Neural cell (in vitro differentiated cells): ENCODE measurements at regions not wholly inside any gene's neighbourhood (a gene's known extent, or its start where the extent isn't known, plus 50 kb on each side); places are given as distances from the start of the nearest gene placed in this dataset.

Source experiments
- H2AFZ ChIP-seq: fragments of 200-600, 300-800 bp; sonication (generic), shearing (Covaris generic); 2 replicates; pipeline ENCODE4 v1.6.0; 2014; ENCODE audit warnings: low read depth, mild to moderate bottlenecking, antibody characterized with exemption, low read length, moderate library complexity
- H3F3A ChIP-seq: fragments of 200-600 bp; shearing (Covaris generic); 2 replicates; pipeline ENCODE4 v1.6.1; 2016; ENCODE audit warnings: mild to moderate bottlenecking, moderate library complexity, mixed read lengths, antibody characterized with exemption, low read length; ENCODE audit not compliant: insufficient read depth, poor library complexity, severe bottlenecking
- H3K27ac ChIP-seq: fragments of 200-600, 300-800 bp; sonication (generic), shearing (Covaris generic); 2 replicates; pipeline ENCODE4 v1.5.1; 2014; ENCODE audit warnings: mild to moderate bottlenecking, low read length, moderate library complexity
- H3K27me3 ChIP-seq: fragments of 300-800, 200-600 bp; sonication (generic), shearing (Covaris generic); 2 replicates; pipeline ENCODE4 v1.6.0; 2014; ENCODE audit warnings: mild to moderate bottlenecking, low read depth, low read length, moderate library complexity; ENCODE audit not compliant: insufficient read depth
- H3K36me3 ChIP-seq: fragments of 300-800, 200-600 bp; sonication (generic), shearing (Covaris generic); 2 replicates; pipeline ENCODE4 v1.5.1; 2014; ENCODE audit warnings: mild to moderate bottlenecking, antibody characterized with exemption, low read length, moderate library complexity; ENCODE audit not compliant: insufficient read depth
- H3K4me2 ChIP-seq: fragments of 300-800, 200-600 bp; sonication (generic), shearing (Covaris generic); 2 replicates; pipeline ENCODE4 v1.6.0; 2014; ENCODE audit warnings: mild to moderate bottlenecking, low read length
- H3K4me3 ChIP-seq: fragments of 300-800, 200-600 bp; sonication (generic), shearing (Covaris generic); 2 replicates; pipeline ENCODE4 v1.5.1; 2014; ENCODE audit warnings: mild to moderate bottlenecking, low read length, moderate library complexity
- H3K79me2 ChIP-seq: fragments of 200-600 bp; shearing (Covaris generic); replicated peaks from 2 replicates; pipeline ENCODE4 v1.6.0; 2014; ENCODE audit warnings: mild to moderate bottlenecking, low read length, moderate library complexity; ENCODE audit not compliant: insufficient read depth
- H3K9ac ChIP-seq: fragments of 300-800, 200-600 bp; sonication (generic), shearing (Covaris generic); 2 replicates; pipeline ENCODE4 v1.6.1; 2016; ENCODE audit warnings: mild to moderate bottlenecking, low read length, mixed read lengths
- H3K9me2 ChIP-seq: fragments of 200-600 bp; shearing (Covaris generic); 2 replicates; pipeline ENCODE4 v1.6.1; 2016; ENCODE audit warnings: mild to moderate bottlenecking, low read length, mixed read lengths; ENCODE audit not compliant: insufficient read depth
- H3K9me3 ChIP-seq: fragments of 200-600, 300-800 bp; sonication (generic), shearing (Covaris generic); 2 replicates; pipeline ENCODE4 v1.6.1; 2016; ENCODE audit warnings: mild to moderate bottlenecking, mixed run types, low read length, moderate library complexity, mixed read lengths
- H4K20me1 ChIP-seq: fragments of 200-600 bp; shearing (Covaris generic); 2 replicates; pipeline ENCODE4 v1.6.1; 2016; ENCODE audit warnings: mild to moderate bottlenecking, mixed run types; ENCODE audit not compliant: insufficient read depth
- CTCF ChIP-seq: fragments of 450-650 bp; IDR thresholded peaks from 2 replicates; pipeline ENCODE4 v1.5.1; 2014; ENCODE audit warnings: antibody characterized with exemption, mild to moderate bottlenecking, moderate library complexity; ENCODE audit not compliant: poor library complexity, severe bottlenecking
- EP300 ChIP-seq: fragments of 450-650 bp; conservative IDR thresholded peaks from 2 replicates; pipeline ENCODE4 v1.6.1; 2014; ENCODE audit warnings: antibody characterized with exemption, mild to moderate bottlenecking, moderate library complexity; ENCODE audit not compliant: poor library complexity, severe bottlenecking
- EZH2 ChIP-seq: fragments of 200-600, 300-800 bp; shearing (Covaris generic), sonication (generic); IDR thresholded peaks from 2 replicates; pipeline ENCODE4 v1.6.1; 2014; ENCODE audit warnings: antibody characterized with exemption, low read length, borderline replicate concordance, mild to moderate bottlenecking; ENCODE audit not compliant: insufficient read depth, poor library complexity, severe bottlenecking
- MXI1 ChIP-seq: fragments of 450-650 bp; conservative IDR thresholded peaks from 2 replicates; pipeline ENCODE4 v1.6.1; 2014; ENCODE audit warnings: antibody characterized with exemption, mild to moderate bottlenecking; ENCODE audit not compliant: poor library complexity, severe bottlenecking
- POLR2AphosphoS5 ChIP-seq: IDR thresholded peaks from 2 replicates; pipeline ENCODE4 v1.6.1; 2012
- RAD21 ChIP-seq: fragments of 450-650 bp; conservative IDR thresholded peaks from 2 replicates; pipeline ENCODE4 v1.6.1; 2014; ENCODE audit warnings: antibody characterized with exemption, mild to moderate bottlenecking, moderate library complexity
- REST ChIP-seq: IDR thresholded peaks from 2 replicates; pipeline ENCODE4 v1.6.1; 2012; ENCODE audit warnings: borderline replicate concordance
- SMC3 ChIP-seq: fragments of 450-650 bp; conservative IDR thresholded peaks from 2 replicates; pipeline ENCODE4 v1.6.1; 2014; ENCODE audit warnings: antibody characterized with exemption, mild to moderate bottlenecking, moderate library complexity; ENCODE audit not compliant: poor library complexity
- TAF1 ChIP-seq: IDR thresholded peaks from 2 replicates; pipeline ENCODE4 v1.6.1; 2012; ENCODE audit warnings: low read depth

- H3K4me3 ChIP-seq, result no peak overlapping the region
- no peaks in the 10 kb centered on the region for H3K9me2 ChIP-seq
- TF ChIP-seq SMC3, result no peak
- TF ChIP-seq EP300, result no peak
- TF ChIP-seq POLR2AphosphoS5, result no peak
- TF ChIP-seq CTCF, result no peak
- TF ChIP-seq EZH2, result no peak
- no peak for TF ChIP-seq REST
- no peak for TF ChIP-seq TAF1
- TF ChIP-seq RAD21, result no peak
- TF ChIP-seq MXI1, result no peak
- H3K79me2 ChIP-seq, result no peaks in the 10 kb centered on the region
- H3K9ac ChIP-seq, result no peak overlapping the region
- no peaks in the 10 kb centered on the region for H3F3A ChIP-seq
- H3K27ac ChIP-seq, result no peak overlapping the region
- no peak overlapping the region for H2AFZ ChIP-seq
- H3K4me2 ChIP-seq, result no peak overlapping the region
- no peaks in the 10 kb centered on the region for H4K20me1 ChIP-seq
- H3K9me3 ChIP-seq, result no peaks in the 10 kb centered on the region
- no peaks in the 10 kb centered on the region for H3K36me3 ChIP-seq
- H3K27me3 ChIP-seq, result no peaks in the 10 kb centered on the region
Measured at GRCh38 chr4:151983854-151984253, 223.0 kb upstream of the GATB start.

- TF ChIP-seq MXI1 (no peak), TAF1 (no peak), EP300 (no peak), SMC3 (no peak), CTCF (no peak), EZH2 (no peak), RAD21 (no peak), REST (no peak), POLR2AphosphoS5 (no peak)
- Histone ChIP-seq H3F3A (no peaks in the 10 kb centered on the region), H3K9me2 (no peaks in the 10 kb centered on the region), H3K9me3 (no peaks in the 10 kb centered on the region), H3K9ac (no peak overlapping the region), H3K27me3 (no peaks in the 10 kb centered on the region), H4K20me1 (no peaks in the 10 kb centered on the region), H3K4me2 (no peak overlapping the region), H2AFZ (no peak overlapping the region), H3K36me3 (no peaks in the 10 kb centered on the region), H3K79me2 (no peaks in the 10 kb centered on the region), H3K4me3 (no peak overlapping the region), H3K27ac (no peak overlapping the region)
Measured at GRCh38 chr4:151979819-151980218, 219.0 kb upstream of the GATB start.
